CD4-positive, alpha-beta T cell (primary cell): ENCODE measurements at regions not wholly inside any gene's neighbourhood (a gene's known extent, or its start where the extent isn't known, plus 50 kb on each side); places are given as distances from the start of the nearest gene placed in this dataset.

Experiments
- ATAC-seq: fragments of 200-7000 bp; cut with Tn5 transposase; one replicate; pipeline ENCODE4 v1.10.0; 2022; ENCODE audit warnings: mild to moderate bottlenecking; ENCODE audit not compliant: poor library complexity
- CTCF ChIA-PET: fragments of 350-600 bp; sonication (Branson Sonifier 250); formaldehyde crosslinking; loops from one replicate; lab custom pipeline; 2021; ENCODE audit warnings: antibody characterized with exemption, inconsistent platforms; lab: Charles Lee
- POLR2A ChIA-PET: fragments of 350-600 bp; sonication (Branson Sonifier 250); formaldehyde crosslinking; loops from one replicate; lab custom pipeline; 2021; ENCODE audit warnings: antibody characterized with exemption, inconsistent platforms; lab: Charles Lee
- DNase-seq, 14 experiments: peaks; one replicate each; pipeline ENCODE4 v3.0.0-alpha.2; 2013 to 2020; ENCODE audit warnings: mixed read lengths in 2 of 14
- H3K27ac ChIP-seq, 2 donors: one replicate each; pipeline versions ENCODE4 v1.5.1 to v1.7.0; 2013; ENCODE audit warnings: low read length in 2 of 2, low read depth in 1 of 2, mild to moderate bottlenecking in 1 of 2
- H3K27me3 ChIP-seq, 2 experiments: 1 replicate in 1 of 2; 2 replicates in 1 of 2; pipeline versions ENCODE4 v1.6.1 to v1.7.0; 2013; ENCODE audit warnings: low read length in 2 of 2, control low read depth in 1 of 2, mild to moderate bottlenecking in 1 of 2, moderate library complexity in 1 of 2; ENCODE audit not compliant: insufficient read depth in 2 of 2, control insufficient read depth in 1 of 2
- H3K36me3 ChIP-seq: one replicate; pipeline ENCODE4 v1.6.1; 2013; ENCODE audit warnings: low read length, control low read depth; ENCODE audit not compliant: insufficient read depth
- H3K4me1 ChIP-seq: one replicate; pipeline ENCODE4 v1.6.1; 2013; ENCODE audit warnings: low read length, control low read depth; ENCODE audit not compliant: insufficient read depth
- H3K4me3 ChIP-seq: one replicate; pipeline ENCODE4 v1.5.1; 2013; ENCODE audit warnings: mild to moderate bottlenecking, low read length, moderate library complexity
- H3K9me3 ChIP-seq, 2 experiments: 1 replicate in 1 of 2; 2 replicates in 1 of 2; pipeline versions ENCODE4 v1.6.1 to v1.7.0; 2013; ENCODE audit warnings: low read length in 2 of 2, mild to moderate bottlenecking in 2 of 2, control low read depth in 1 of 2, moderate library complexity in 1 of 2; ENCODE audit not compliant: control insufficient read depth in 1 of 2, insufficient read depth in 1 of 2
- H3K27ac Mint-ChIP-seq: one replicate; pipeline ENCODE4 v1.8.0; 2020; ENCODE audit warnings: mixed read lengths
- H3K27me3 Mint-ChIP-seq: one replicate; pipeline ENCODE4 v1.8.0; 2021; ENCODE audit warnings: mixed read lengths
- H3K36me3 Mint-ChIP-seq: one replicate; pipeline ENCODE4 v1.8.0; 2021; ENCODE audit warnings: low read depth, mixed read lengths
- H3K4me1 Mint-ChIP-seq: one replicate; pipeline ENCODE4 v1.8.0; 2021; ENCODE audit warnings: low read depth, mixed read lengths
- H3K4me3 Mint-ChIP-seq: one replicate; pipeline ENCODE4 v1.8.0; 2020; ENCODE audit warnings: mild to moderate bottlenecking, mixed read lengths
- H3K9me3 Mint-ChIP-seq: one replicate; pipeline ENCODE4 v1.8.0; 2020; ENCODE audit warnings: mixed read lengths
- CTCF ChIP-seq: fragments of 200-600 bp; IDR thresholded peaks from one replicate; pipeline ENCODE4 v1.8.0; 2022; ENCODE audit warnings: antibody characterized with exemption, mild to moderate bottlenecking
- intact Hi-C, 2 experiments: fragments of 100-400 bp; cut with DNase I in 1 of 2; cut with micrococcal nuclease in 1 of 2; formaldehyde crosslinking; loops; one replicate each; pipeline versions ENCODE4 v1.15.1 to v1.9.0; 2023 to 2025; cut with DNase I, micrococcal nuclease

DNA sequence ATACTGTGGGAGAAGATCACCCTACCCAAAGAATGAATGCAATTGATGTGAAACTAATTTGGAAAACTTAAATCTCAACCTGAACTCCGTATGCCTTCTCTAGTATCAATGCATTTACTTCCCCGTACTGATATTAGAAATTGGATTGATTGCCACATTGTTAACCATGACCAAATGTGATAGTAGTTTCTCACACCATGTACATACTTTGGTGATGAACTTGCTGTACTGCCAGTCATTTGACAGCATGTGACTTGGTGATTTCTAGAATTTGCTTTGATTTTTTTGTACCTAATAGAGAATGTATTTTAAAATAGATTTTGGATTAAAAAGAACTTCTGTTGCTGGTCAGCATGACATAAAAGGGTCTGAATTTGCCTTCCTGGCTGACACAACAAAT lies 579.8 kb upstream of the TMEM132C start:
- no peak overlapping the region for H3K27ac Mint-ChIP-seq
- H3K9me3 ChIP-seq, result no peaks in the 10 kb centered on the region
- peaks cover 2% of the 10 kb centered on the region for H3K9me3 Mint-ChIP-seq
- no peak for TF ChIP-seq CTCF
- no peaks in the 10 kb centered on the region for H3K27me3 ChIP-seq
- no peak overlapping the region for H3K4me3 ChIP-seq
- H3K27ac ChIP-seq, result no peak overlapping the region
- no peaks in the 10 kb centered on the region for H3K4me1 Mint-ChIP-seq
- ATAC-seq (no peak), DNase-seq (no peak)
- H3K36me3 Mint-ChIP-seq, result no peaks in the 10 kb centered on the region
- H3K36me3 ChIP-seq, result no peaks in the 10 kb centered on the region
- H3K27me3 Mint-ChIP-seq, result no peaks in the 10 kb centered on the region
- ChIA-PET CTCF (no interaction called here), POLR2A (no interaction called here)
- no peak overlapping the region for H3K4me3 Mint-ChIP-seq
- H3K4me1 ChIP-seq, result no peaks in the 10 kb centered on the region
- intact Hi-C loops, result loop anchor here in 1 of 2 experiments (10.0 kb wide), 1 partner anchor 582 kb away; no protein-coding TSS in a partner anchor

DNA sequence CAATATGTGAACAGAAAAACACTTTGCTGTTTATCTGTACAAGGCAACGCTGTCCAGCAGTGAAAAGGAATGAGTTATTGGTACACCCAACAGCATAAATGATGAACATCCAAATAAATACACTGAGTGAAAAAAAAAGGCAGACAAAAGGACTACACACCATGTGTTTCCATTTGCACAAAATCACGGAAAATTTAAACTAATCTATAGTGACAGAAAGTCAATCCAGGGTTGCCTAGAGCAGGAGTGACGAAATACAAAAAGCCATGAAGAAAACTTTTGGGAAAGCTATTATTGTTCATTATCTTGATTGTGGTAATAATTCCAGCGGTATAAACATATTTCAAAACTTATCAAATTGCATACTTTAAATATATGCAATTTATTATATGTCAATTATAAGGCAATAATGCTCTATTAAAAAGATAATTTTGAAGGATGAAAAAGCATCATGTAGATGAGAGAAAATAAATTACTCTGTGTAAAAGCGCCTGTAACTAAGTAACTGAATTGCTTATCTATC lies 578.0 kb upstream of the TMEM132C start:
- H3K4me1 ChIP-seq, result no peaks in the 10 kb centered on the region
- no peaks in the 10 kb centered on the region for H3K9me3 ChIP-seq
- peaks cover 2% of the 10 kb centered on the region for H3K9me3 Mint-ChIP-seq
- CTCF ChIA-PET, result no interaction called here
- H3K27me3 Mint-ChIP-seq, result no peaks in the 10 kb centered on the region
- ATAC-seq (no peak), DNase-seq (no peak)
- H3K4me1 Mint-ChIP-seq, result no peaks in the 10 kb centered on the region
- no peak overlapping the region for H3K4me3 ChIP-seq
- POLR2A ChIA-PET, result no interaction called here
- H3K27me3 ChIP-seq, result no peaks in the 10 kb centered on the region
- TF ChIP-seq CTCF, result no peak
- no peak overlapping the region for H3K27ac Mint-ChIP-seq
- intact Hi-C loops, result loop anchor here in 1 of 2 experiments (10.0 kb wide), 1 partner anchor 584 kb away; no protein-coding TSS in a partner anchor
- no peaks in the 10 kb centered on the region for H3K36me3 Mint-ChIP-seq
- H3K36me3 ChIP-seq, result no peaks in the 10 kb centered on the region
- H3K4me3 Mint-ChIP-seq, result no peak overlapping the region
- H3K27ac ChIP-seq, result no peak overlapping the region

- ChIA-PET POLR2A (no interaction called here), CTCF (no interaction called here)
These were observed 576.8 kb upstream of the TMEM132C start for GRCh38 chr12:127690161-127690560.

More at GRCh38 chr12:127690161-127690560, 576.8 kb upstream of the TMEM132C start:
- H3K9me3 ChIP-seq, result no peaks in the 10 kb centered on the region
- H3K36me3 Mint-ChIP-seq, result no peaks in the 10 kb centered on the region
- H3K9me3 Mint-ChIP-seq, result peaks cover 2% of the 10 kb centered on the region
- H3K4me1 ChIP-seq, result no peaks in the 10 kb centered on the region
- ATAC-seq, result no peak
- no peak for TF ChIP-seq CTCF
- H3K4me3 ChIP-seq, result no peak overlapping the region
- no peaks in the 10 kb centered on the region for H3K4me1 Mint-ChIP-seq
- no peaks in the 10 kb centered on the region for H3K36me3 ChIP-seq
- H3K27me3 Mint-ChIP-seq, result no peaks in the 10 kb centered on the region
- no peak overlapping the region for H3K27ac ChIP-seq
- no peak overlapping the region for H3K4me3 Mint-ChIP-seq
- H3K27me3 ChIP-seq, result no peaks in the 10 kb centered on the region
- DNase-seq, result no peak
- intact Hi-C loops, result no loop called here
- H3K27ac Mint-ChIP-seq, result no peak overlapping the region
